ENCODE measurements at regions not wholly inside any gene's neighbourhood (a gene's known extent, or its start where the extent isn't known, plus 50 kb on each side); places are given as distances from the start of the nearest gene placed in this dataset.

- WGBS, 2 experiments (ENCODE audit: extremely low coverage in 1 of 2, insufficient coverage in 1 of 2, insufficient read length in 1 of 2, insufficient replicate concordance in 2 of 2, low coverage in 1 of 2, low lambda C conversion rate in 2 of 2, missing lambda C conversion rate in 1 of 2), result 85% methylated on average over 2 of the region's 2 CpGs; no CpG with 5 or more reads in 1 of the 2 experiments
- POLR2A ChIA-PET (ENCODE audit: partially characterized antibody), result no interaction called here
- Histone ChIP-seq H3K4me3 (ENCODE audit: extremely low read depth in 1 of 4, insufficient read depth in 2 of 4, low read depth in 3 of 4, low read length in 4 of 4) (no peak overlapping the region), H3K4me2 (ENCODE audit: insufficient read depth in 1 of 2, low read depth in 2 of 2, low read length in 2 of 2) (no peak overlapping the region), H2AK5ac (ENCODE audit: low read depth, low read length) (no peak overlapping the region), H3K18ac (ENCODE audit: extremely low read depth, low read length) (no peak overlapping the region), H3K27ac (ENCODE audit: low read depth, low read length) (no peak overlapping the region), H4K8ac (ENCODE audit: extremely low read depth, insufficient read depth, low read length) (no peak overlapping the region), H2BK20ac (ENCODE audit: low read length) (no peak overlapping the region), H3K36me3 (ENCODE audit: control insufficient read depth in 2 of 4, insufficient read depth in 4 of 4, low read length in 3 of 4) (peaks cover 0 to 3% (median 0%) of the 10 kb centered on the region in 4 experiments; a peak in 1 of 8 replicates), H3K79me1 (ENCODE audit: low read depth, low read length) (no peaks in the 10 kb centered on the region), H3K4ac (replicated peaks; ENCODE audit: insufficient read length, low read depth, low read length) (no peak overlapping the region), H3K14ac (ENCODE audit: insufficient read length) (no peak overlapping the region), H3K79me2 (ENCODE audit: control insufficient read depth in 1 of 2, insufficient read depth in 2 of 2, low read length in 2 of 2) (no peaks in the 10 kb centered on the region), H2BK5ac (ENCODE audit: low read depth, low read length) (no peak overlapping the region), H3K23ac (ENCODE audit: insufficient read length) (no peak overlapping the region), H3K9me3 (ENCODE audit: insufficient read depth in 2 of 2, low read depth in 1 of 2, low read length in 1 of 2) (peaks cover 0 to 5% of the 10 kb centered on the region in 2 experiments; a peak in 1 of 4 replicates), H2BK120ac (replicated peaks; ENCODE audit: low read depth, low read length) (no peak overlapping the region), H4K5ac (ENCODE audit: insufficient read length, low read depth, low read length) (no peak overlapping the region), H2BK12ac (ENCODE audit: low read depth, low read length) (no peak overlapping the region), H4K91ac (replicated peaks; ENCODE audit: insufficient read length, low read length) (no peak overlapping the region), H3K56ac (replicated peaks; ENCODE audit: insufficient read length, low read depth, low read length) (no peak overlapping the region), H2AFZ (ENCODE audit: low read length) (no peak overlapping the region), H3K27me3 (replicated peaks in 1 of 4; ENCODE audit: control insufficient read depth in 3 of 4, extremely low read depth in 1 of 4, insufficient read depth in 3 of 4, low read length in 3 of 4) (no peaks in the 10 kb centered on the region), H3K23me2 (ENCODE audit: low read depth, low read length) (no peaks in the 10 kb centered on the region), H4K20me1 (replicated peaks in 1 of 2; ENCODE audit: control insufficient read depth in 1 of 2, insufficient read depth in 2 of 2, low read length in 2 of 2) (no peaks in the 10 kb centered on the region), H3K4me1 (replicated peaks in 1 of 4; ENCODE audit: control insufficient read depth in 3 of 4, insufficient read depth in 4 of 4, low read length in 3 of 4) (peaks cover 0 to 8% (median 2%) of the 10 kb centered on the region in 4 experiments; a peak in 2 of 7 replicates), H3K9ac (replicated peaks in 1 of 4; ENCODE audit: extremely low read depth in 1 of 4, low read depth in 3 of 4, low read length in 3 of 4) (no peak overlapping the region), H2BK15ac (ENCODE audit: low read length) (no peak overlapping the region)
- CTCF ChIA-PET (ENCODE audit: partially characterized antibody), result no interaction called here
- FAIRE-seq (no peak), DNase-seq (ENCODE audit: low read depth in 1 of 2, low spot score in 2 of 2) (no peak)
- TF ChIP-seq CBX5 (IDR thresholded peaks at IDR 0.05; ENCODE audit: low read depth, low read length) (no peak), SRF (IDR thresholded peaks at IDR 0.05; ENCODE audit: low read depth, low read length) (no peak), ATF2 (IDR thresholded peaks at IDR 0.05; ENCODE audit: low read length) (no peak), ZNF274 (IDR thresholded peaks at IDR 0.05; ENCODE audit: borderline replicate concordance, extremely low read depth, low read length) (no peak), TAF7 (optimal IDR thresholded peaks at IDR 0.05; ENCODE audit: borderline replicate concordance, low read depth, low read length) (no peak), KDM1A (IDR thresholded peaks at IDR 0.05; ENCODE audit: borderline replicate concordance, low read length) (no peak), EP300 (IDR thresholded peaks at IDR 0.05; ENCODE audit: borderline replicate concordance in 1 of 2, low read depth in 2 of 2, low read length in 2 of 2) (no peak)
Measured at GRCh38 chr1:239655023-239655422, 268.7 kb downstream of the CHRM3 start.

Measured in H1 (cell line).